H1 (cell line): ENCODE measurements at regions not wholly inside any gene's neighbourhood (a gene's known extent, or its start where the extent isn't known, plus 50 kb on each side); places are given as distances from the start of the nearest gene placed in this dataset.

ENCODE experiments used
- CTCF ChIA-PET: fragments of 300-600 bp; sonication (Branson Sonifier 250); formaldehyde crosslinking; loops from one replicate; lab custom pipeline; 2021; ENCODE audit not compliant: partially characterized antibody; lab: Charles Lee
- POLR2A ChIA-PET: fragments of 300-600 bp; sonication (Branson Sonifier 250); formaldehyde crosslinking; loops from one replicate; lab custom pipeline; 2021; ENCODE audit warnings: inconsistent platforms; ENCODE audit not compliant: partially characterized antibody; lab: Charles Lee
- DNase-seq, 2 experiments: peaks; one replicate each; pipeline versions ENCODE4 v3.0.0 to v3.0.0-alpha.2; 2010 to 2022; ENCODE audit warnings: low spot score in 2 of 2, low read depth in 1 of 2, mixed read lengths in 1 of 2
- FAIRE-seq: peaks from 2 replicates; lab custom pipeline; 2011; peaks lifted over from hg19 to GRCh38; lab: Jason Lieb, UNC
- H2AFZ ChIP-seq: 2 replicates; pipeline ENCODE4 v1.8.1; 2012; ENCODE audit warnings: low read length, inconsistent platforms
- H2AK5ac ChIP-seq: 2 replicates; pipeline ENCODE4 v1.6.1; 2013; ENCODE audit warnings: low read depth, low read length
- H2BK120ac ChIP-seq: replicated peaks from 2 replicates; pipeline ENCODE3; 2013; ENCODE audit warnings: low read depth, low read length, inconsistent platforms
- H2BK12ac ChIP-seq: 2 replicates; pipeline ENCODE4 v1.6.1; 2013; ENCODE audit warnings: low read depth, low read length
- H2BK15ac ChIP-seq: 2 replicates; pipeline ENCODE4 v1.6.1; 2013; ENCODE audit warnings: low read length
- H2BK20ac ChIP-seq: 2 replicates; pipeline ENCODE4 v1.6.1; 2013; ENCODE audit warnings: low read length
- H2BK5ac ChIP-seq: 2 replicates; pipeline ENCODE4 v1.6.1; 2013; ENCODE audit warnings: low read depth, low read length
- H3K14ac ChIP-seq: 2 replicates; pipeline ENCODE4 v1.6.1; 2013; ENCODE audit warnings: inconsistent platforms; ENCODE audit not compliant: insufficient read length
- H3K18ac ChIP-seq: 2 replicates; pipeline ENCODE4 v1.6.1; 2013; ENCODE audit warnings: low read length; ENCODE audit errors: extremely low read depth
- H3K23ac ChIP-seq: 2 replicates; pipeline ENCODE4 v1.6.1; 2013; ENCODE audit warnings: inconsistent platforms; ENCODE audit not compliant: insufficient read length
- H3K23me2 ChIP-seq: 2 replicates; pipeline ENCODE4 v1.6.1; 2013; ENCODE audit warnings: low read depth, low read length
- H3K27ac ChIP-seq: 2 replicates; pipeline ENCODE4 v1.6.1; 2011; ENCODE audit warnings: low read depth, low read length, inconsistent platforms
- H3K27me3 ChIP-seq, 4 experiments: replicated peaks in 1 of 4; 1 replicate in 1 of 4; 2 replicates in 3 of 4; pipeline versions ENCODE4 v1.6.1 to v1.8.1; 2011 to 2013; ENCODE audit warnings: low read length in 3 of 4, mild to moderate bottlenecking in 3 of 4, inconsistent platforms in 2 of 4, mixed read lengths in 2 of 4, moderate library complexity in 1 of 4; ENCODE audit not compliant: control insufficient read depth in 3 of 4, insufficient read depth in 3 of 4; ENCODE audit errors: extremely low read depth in 1 of 4
- H3K36me3 ChIP-seq, 4 experiments: 2 replicates each; pipeline versions ENCODE4 v1.6.1 to v1.8.1; 2011 to 2013; ENCODE audit warnings: mild to moderate bottlenecking in 4 of 4, low read length in 3 of 4, moderate library complexity in 2 of 4, control low read depth in 1 of 4, inconsistent platforms in 1 of 4; ENCODE audit not compliant: insufficient read depth in 4 of 4, control insufficient read depth in 2 of 4
- H3K4ac ChIP-seq: replicated peaks from 2 replicates; pipeline ENCODE3; 2013; ENCODE audit warnings: low read length, low read depth, mixed read lengths, inconsistent platforms; ENCODE audit not compliant: insufficient read length
- H3K4me1 ChIP-seq, 4 experiments: replicated peaks in 1 of 4; 1 replicate in 1 of 4; 2 replicates in 3 of 4; pipeline versions ENCODE4 v1.6.1 to v1.8.1; 2011 to 2013; ENCODE audit warnings: low read length in 3 of 4, inconsistent platforms in 2 of 4, mixed read lengths in 1 of 4; ENCODE audit not compliant: insufficient read depth in 4 of 4, control insufficient read depth in 3 of 4
- H3K4me2 ChIP-seq, 2 experiments: 2 replicates each; pipeline versions ENCODE4 v1.6.1 to v1.8.1; 2011 to 2013; ENCODE audit warnings: low read depth in 2 of 2, low read length in 2 of 2, control low read depth in 1 of 2, inconsistent platforms in 1 of 2, mild to moderate bottlenecking in 1 of 2; ENCODE audit not compliant: insufficient read depth in 1 of 2
- H3K4me3 ChIP-seq, 4 experiments: fragments of 200-600, 300-600 bp in 1 of 4; sonication (generic), shearing (Covaris generic), sonication (Bioruptor Twin) in 1 of 4; 2 replicates each; pipeline versions ENCODE4 v1.5.1 to v1.8.1; 2011 to 2016; ENCODE audit warnings: low read length in 4 of 4, low read depth in 3 of 4, control low read depth in 2 of 4, inconsistent platforms in 2 of 4, mild to moderate bottlenecking in 2 of 4, mixed read lengths in 1 of 4, moderate library complexity in 1 of 4; ENCODE audit not compliant: insufficient read depth in 2 of 4; ENCODE audit errors: extremely low read depth in 1 of 4
- H3K56ac ChIP-seq: replicated peaks from 2 replicates; pipeline ENCODE3; 2013; ENCODE audit warnings: low read depth, mild to moderate bottlenecking, mixed read lengths, low read length, inconsistent platforms; ENCODE audit not compliant: insufficient read length
- H3K79me1 ChIP-seq: 2 replicates; pipeline ENCODE4 v1.6.1; 2013; ENCODE audit warnings: low read depth, low read length, control low read depth
- H3K79me2 ChIP-seq, 2 experiments: 2 replicates each; pipeline versions ENCODE4 v1.6.1 to v1.8.1; 2012 to 2013; ENCODE audit warnings: low read length in 2 of 2, mild to moderate bottlenecking in 2 of 2, inconsistent platforms in 1 of 2; ENCODE audit not compliant: insufficient read depth in 2 of 2, control insufficient read depth in 1 of 2
- H3K9ac ChIP-seq, 4 experiments: replicated peaks in 1 of 4; 1 replicate in 1 of 4; 2 replicates in 3 of 4; pipeline versions ENCODE4 v1.6.1 to v1.8.1; 2011 to 2013; ENCODE audit warnings: low read depth in 3 of 4, low read length in 3 of 4, control low read depth in 2 of 4, mild to moderate bottlenecking in 2 of 4, moderate library complexity in 2 of 4, inconsistent platforms in 1 of 4; ENCODE audit errors: extremely low read depth in 1 of 4
- H3K9me3 ChIP-seq, 2 experiments: 2 replicates each; pipeline versions ENCODE4 v1.6.1 to v1.8.1; 2012 to 2013; ENCODE audit warnings: mild to moderate bottlenecking in 2 of 2, moderate library complexity in 2 of 2, control low read depth in 1 of 2, inconsistent platforms in 1 of 2, low read depth in 1 of 2, low read length in 1 of 2, mixed read lengths in 1 of 2; ENCODE audit not compliant: insufficient read depth in 2 of 2
- H4K20me1 ChIP-seq, 2 experiments: replicated peaks in 1 of 2; 2 replicates each; pipeline versions ENCODE3 to v1.8.1; 2011 to 2013; ENCODE audit warnings: inconsistent platforms in 2 of 2, low read length in 2 of 2, mild to moderate bottlenecking in 1 of 2; ENCODE audit not compliant: insufficient read depth in 2 of 2, control insufficient read depth in 1 of 2
- H4K5ac ChIP-seq: 2 replicates; pipeline ENCODE4 v1.6.1; 2013; ENCODE audit warnings: low read length, low read depth, mixed read lengths, inconsistent platforms; ENCODE audit not compliant: insufficient read length
- H4K8ac ChIP-seq: 2 replicates; pipeline ENCODE4 v1.8.0; 2013; ENCODE audit warnings: mild to moderate bottlenecking, moderate library complexity, low read length, inconsistent platforms; ENCODE audit not compliant: insufficient read depth; ENCODE audit errors: extremely low read depth
- H4K91ac ChIP-seq: replicated peaks from 2 replicates; pipeline ENCODE3; 2013; ENCODE audit warnings: low read length, mixed read lengths, inconsistent platforms; ENCODE audit not compliant: insufficient read length
- EGR1 ChIP-seq: IDR thresholded peaks from 2 replicates; pipeline ENCODE4 v1.6.1; 2011; ENCODE audit warnings: low read depth, low read length, borderline replicate concordance
- SIN3A ChIP-seq, 2 experiments: IDR thresholded peaks in 1 of 2; conservative IDR thresholded peaks in 1 of 2; 2 replicates each; pipeline ENCODE4 v1.6.1; 2011 to 2012; ENCODE audit warnings: low read length in 2 of 2, improper control_type of control experiment in 1 of 2, low read depth in 1 of 2, mild to moderate bottlenecking in 1 of 2
- SUZ12 ChIP-seq: fragments of 200-600 bp; sonication (generic); IDR thresholded peaks from 2 replicates; pipeline ENCODE4 v1.6.1; 2012; ENCODE audit warnings: mild to moderate bottlenecking, inconsistent platforms, low read length, moderate library complexity, mixed read lengths
- WGBS, 2 experiments: shearing (Covaris generic) in 1 of 2; methylation state at CpG; one replicate each; pipeline versions ENCODE4 v1.1.6 to v1.1.7; 2013 to 2015; ENCODE audit warnings: low lambda C conversion rate in 2 of 2, mixed read lengths in 2 of 2, inconsistent platforms in 1 of 2, low coverage in 1 of 2, missing lambda C conversion rate in 1 of 2; ENCODE audit not compliant: insufficient replicate concordance in 2 of 2, insufficient coverage in 1 of 2, insufficient read length in 1 of 2; ENCODE audit errors: extremely low coverage in 1 of 2, missing lambda C conversion rate in 1 of 2; 5-methylcytosine and 5-hydroxymethylcytosine counted together

DNA sequence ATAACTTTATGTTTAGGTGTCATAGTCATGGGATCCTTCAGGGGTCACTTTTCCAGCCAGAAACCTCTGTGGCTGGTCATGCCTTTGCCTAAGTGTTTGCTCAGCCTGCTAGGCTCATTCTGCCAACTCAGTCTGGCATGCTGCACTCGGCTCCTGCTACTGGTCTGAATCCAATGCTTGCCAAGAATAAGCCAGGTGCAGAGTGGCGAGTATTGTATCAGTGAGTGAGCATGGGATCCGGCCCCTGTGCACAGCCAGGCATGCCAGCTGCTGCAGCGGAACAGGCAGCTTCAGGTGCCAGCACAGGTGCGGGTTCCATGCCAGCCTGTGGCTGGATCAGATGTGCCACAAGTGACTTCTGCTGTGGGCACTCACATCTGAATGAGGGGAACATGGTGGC, 1269.3 kb upstream of the CNTN5 start:
- no peaks in the 10 kb centered on the region for H3K79me2 ChIP-seq
- H2BK20ac ChIP-seq = no peak overlapping the region
- no peaks in the 10 kb centered on the region for H3K4me1 ChIP-seq
- TF ChIP-seq SIN3A (conservative IDR thresholded peaks at IDR 0.05 in 1 of 2, IDR thresholded peaks at IDR 0.05 in 1 of 2; ENCODE audit: low read depth in 1 of 2, low read length in 2 of 2) = no peak
- no peak for TF ChIP-seq EGR1
- no peak for TF ChIP-seq SUZ12
- no peaks in the 10 kb centered on the region for H3K23me2 ChIP-seq
- H2BK120ac ChIP-seq = no peak overlapping the region
- FAIRE-seq = no peak
- no peaks in the 10 kb centered on the region for H3K27me3 ChIP-seq
- H3K18ac ChIP-seq = no peak overlapping the region
- H2BK15ac ChIP-seq = no peak overlapping the region
- no peak overlapping the region for H4K91ac ChIP-seq
- no peak overlapping the region for H3K23ac ChIP-seq
- no peak overlapping the region for H4K8ac ChIP-seq
- H3K4ac ChIP-seq = no peak overlapping the region
- no peak for DNase-seq
- no peaks in the 10 kb centered on the region for H3K36me3 ChIP-seq
- no peak overlapping the region for H3K4me3 ChIP-seq
- H3K27ac ChIP-seq = no peak overlapping the region
- H4K5ac ChIP-seq = no peak overlapping the region
- no peak overlapping the region for H2AK5ac ChIP-seq
- ChIA-PET CTCF (no interaction called here), POLR2A (no interaction called here)
- H2BK12ac ChIP-seq = no peak overlapping the region
- no peak overlapping the region for H3K9ac ChIP-seq
- no peaks in the 10 kb centered on the region for H3K9me3 ChIP-seq
- WGBS, 2 experiments = 82% methylated on average over 5 of the region's 5 CpGs; no CpG with 5 or more reads in 1 of the 2 experiments
- H3K79me1 ChIP-seq = no peaks in the 10 kb centered on the region
- H3K56ac ChIP-seq = no peak overlapping the region
- H3K4me2 ChIP-seq = no peak overlapping the region
- no peak overlapping the region for H3K14ac ChIP-seq
- H2BK5ac ChIP-seq = no peak overlapping the region
- no peaks in the 10 kb centered on the region for H4K20me1 ChIP-seq
- 0 out of 2 replicates have a peak overlapping the region, but pooled peaks have one; percentile 22 for H2AFZ ChIP-seq
